C4-2B (cell line): ENCODE measurements at regions not wholly inside any gene's neighbourhood (a gene's known extent, or its start where the extent isn't known, plus 50 kb on each side); places are given as distances from the start of the nearest gene placed in this dataset.

ENCODE experiments used
- CTCF ChIP-seq: fragments of 450-650 bp; conservative IDR thresholded peaks from 2 replicates; pipeline ENCODE4 v1.5.1; 2017; ENCODE audit warnings: mild to moderate bottlenecking
- ZFX ChIP-seq: fragments of 450-650 bp; IDR thresholded peaks from 2 replicates; pipeline ENCODE4 v1.6.1; 2017

GRCh38 chr5:4704951-4705350 lies 435.2 kb upstream of the ADAMTS16 start:
- TF ChIP-seq CTCF (no peak), ZFX (no peak)
